OCI-LY7 (cell line): ENCODE measurements at regions not wholly inside any gene's neighbourhood (a gene's known extent, or its start where the extent isn't known, plus 50 kb on each side); places are given as distances from the start of the nearest gene placed in this dataset.

ENCODE experiments used
- EZH2phosphoT487 ChIP-seq: fragments of 200-600 bp; sonication (generic); IDR thresholded peaks from 2 replicates; pipeline ENCODE4 v1.6.1; 2018; ENCODE audit warnings: low read depth, borderline replicate concordance, mild to moderate bottlenecking, mixed run types, antibody characterized with exemption, low read length, moderate library complexity, mixed read lengths
- TF ChIP-seq, protein P1 (sequence below): fragments of 200-600 bp; sonication (generic); conservative IDR thresholded peaks from 2 replicates; pipeline ENCODE4 v1.5.1; 2014; ENCODE audit warnings: mild to moderate bottlenecking, antibody characterized with exemption, low read length, moderate library complexity, mixed read lengths

DNA sequence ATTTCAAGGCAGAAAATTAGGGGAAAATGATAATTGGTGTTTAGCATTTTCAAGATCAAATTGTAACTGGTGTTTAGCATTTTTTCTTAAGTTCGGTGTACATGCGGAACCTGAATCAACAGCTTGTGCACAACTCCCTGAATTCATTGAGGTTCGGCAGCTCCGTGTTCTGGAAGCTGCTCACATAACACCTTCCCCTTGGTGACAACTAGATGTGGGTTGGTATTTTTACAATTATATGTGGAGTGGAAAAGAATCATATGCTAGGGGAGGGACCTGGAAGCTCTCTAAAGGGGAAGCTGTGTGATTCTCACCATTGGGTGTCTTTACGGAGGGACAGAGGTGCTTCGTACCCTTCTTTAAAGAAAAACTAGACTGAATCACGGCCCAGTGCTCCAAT lies 199.0 kb upstream of the MTNR1B start:
- TF ChIP-seq, protein P1, sequence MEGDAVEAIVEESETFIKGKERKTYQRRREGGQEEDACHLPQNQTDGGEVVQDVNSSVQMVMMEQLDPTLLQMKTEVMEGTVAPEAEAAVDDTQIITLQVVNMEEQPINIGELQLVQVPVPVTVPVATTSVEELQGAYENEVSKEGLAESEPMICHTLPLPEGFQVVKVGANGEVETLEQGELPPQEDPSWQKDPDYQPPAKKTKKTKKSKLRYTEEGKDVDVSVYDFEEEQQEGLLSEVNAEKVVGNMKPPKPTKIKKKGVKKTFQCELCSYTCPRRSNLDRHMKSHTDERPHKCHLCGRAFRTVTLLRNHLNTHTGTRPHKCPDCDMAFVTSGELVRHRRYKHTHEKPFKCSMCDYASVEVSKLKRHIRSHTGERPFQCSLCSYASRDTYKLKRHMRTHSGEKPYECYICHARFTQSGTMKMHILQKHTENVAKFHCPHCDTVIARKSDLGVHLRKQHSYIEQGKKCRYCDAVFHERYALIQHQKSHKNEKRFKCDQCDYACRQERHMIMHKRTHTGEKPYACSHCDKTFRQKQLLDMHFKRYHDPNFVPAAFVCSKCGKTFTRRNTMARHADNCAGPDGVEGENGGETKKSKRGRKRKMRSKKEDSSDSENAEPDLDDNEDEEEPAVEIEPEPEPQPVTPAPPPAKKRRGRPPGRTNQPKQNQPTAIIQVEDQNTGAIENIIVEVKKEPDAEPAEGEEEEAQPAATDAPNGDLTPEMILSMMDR: no peak
- TF ChIP-seq EZH2phosphoT487: no peak
